Ishikawa (cell line): ENCODE measurements at regions not wholly inside any gene's neighbourhood (a gene's known extent, or its start where the extent isn't known, plus 50 kb on each side); places are given as distances from the start of the nearest gene placed in this dataset.

Experiments
- CEBPB ChIP-seq: IDR thresholded peaks from 2 replicates; pipeline ENCODE4 v1.6.1; 2012
- CREB1 ChIP-seq: IDR thresholded peaks from 2 replicates; pipeline ENCODE4 v1.6.1; 2012; ENCODE audit warnings: low read depth
- EGR1 ChIP-seq: IDR thresholded peaks from 2 replicates; pipeline ENCODE4 v1.6.1; 2012
- EP300 ChIP-seq: IDR thresholded peaks from 2 replicates; pipeline ENCODE4 v1.6.1; 2012; ENCODE audit warnings: borderline replicate concordance
- FOXM1 ChIP-seq: IDR thresholded peaks from 2 replicates; pipeline ENCODE4 v1.6.1; 2012; ENCODE audit warnings: low read depth, borderline replicate concordance
- NFIC ChIP-seq: IDR thresholded peaks from 2 replicates; pipeline ENCODE4 v1.6.1; 2012
- RAD21 ChIP-seq: IDR thresholded peaks from 2 replicates; pipeline ENCODE4 v1.6.1; 2012; ENCODE audit warnings: low read depth
- TAF1 ChIP-seq: IDR thresholded peaks from 2 replicates; pipeline ENCODE4 v1.6.1; 2012; ENCODE audit warnings: low read depth, mild to moderate bottlenecking
- TCF12 ChIP-seq: IDR thresholded peaks from 2 replicates; pipeline ENCODE4 v1.6.1; 2012; ENCODE audit warnings: low read depth
- TEAD4 ChIP-seq: IDR thresholded peaks from 2 replicates; pipeline ENCODE4 v1.6.1; 2012
- YY1 ChIP-seq: IDR thresholded peaks from 2 replicates; pipeline ENCODE4 v1.6.1; 2012; ENCODE audit warnings: low read depth
- ZBTB7A ChIP-seq: IDR thresholded peaks from 2 replicates; pipeline ENCODE4 v1.6.1; 2012; ENCODE audit warnings: low read depth
- TF ChIP-seq, protein P1 (sequence below): IDR thresholded peaks from 2 replicates; pipeline ENCODE4 v1.6.1; 2012; ENCODE audit warnings: low read depth, mild to moderate bottlenecking
- TF ChIP-seq, protein P2 (sequence below): IDR thresholded peaks from 2 replicates; pipeline ENCODE4 v1.6.1; 2012
- TF ChIP-seq, protein P3 (sequence below): IDR thresholded peaks from 2 replicates; pipeline ENCODE4 v1.6.1; 2012

GRCh38 chr7:69399401-69399800 is 198.9 kb upstream of the AUTS2 start:
- no peak for TF ChIP-seq NFIC
- TF ChIP-seq YY1, result no peak
- TF ChIP-seq FOXM1, result no peak
- TF ChIP-seq, protein P1, sequence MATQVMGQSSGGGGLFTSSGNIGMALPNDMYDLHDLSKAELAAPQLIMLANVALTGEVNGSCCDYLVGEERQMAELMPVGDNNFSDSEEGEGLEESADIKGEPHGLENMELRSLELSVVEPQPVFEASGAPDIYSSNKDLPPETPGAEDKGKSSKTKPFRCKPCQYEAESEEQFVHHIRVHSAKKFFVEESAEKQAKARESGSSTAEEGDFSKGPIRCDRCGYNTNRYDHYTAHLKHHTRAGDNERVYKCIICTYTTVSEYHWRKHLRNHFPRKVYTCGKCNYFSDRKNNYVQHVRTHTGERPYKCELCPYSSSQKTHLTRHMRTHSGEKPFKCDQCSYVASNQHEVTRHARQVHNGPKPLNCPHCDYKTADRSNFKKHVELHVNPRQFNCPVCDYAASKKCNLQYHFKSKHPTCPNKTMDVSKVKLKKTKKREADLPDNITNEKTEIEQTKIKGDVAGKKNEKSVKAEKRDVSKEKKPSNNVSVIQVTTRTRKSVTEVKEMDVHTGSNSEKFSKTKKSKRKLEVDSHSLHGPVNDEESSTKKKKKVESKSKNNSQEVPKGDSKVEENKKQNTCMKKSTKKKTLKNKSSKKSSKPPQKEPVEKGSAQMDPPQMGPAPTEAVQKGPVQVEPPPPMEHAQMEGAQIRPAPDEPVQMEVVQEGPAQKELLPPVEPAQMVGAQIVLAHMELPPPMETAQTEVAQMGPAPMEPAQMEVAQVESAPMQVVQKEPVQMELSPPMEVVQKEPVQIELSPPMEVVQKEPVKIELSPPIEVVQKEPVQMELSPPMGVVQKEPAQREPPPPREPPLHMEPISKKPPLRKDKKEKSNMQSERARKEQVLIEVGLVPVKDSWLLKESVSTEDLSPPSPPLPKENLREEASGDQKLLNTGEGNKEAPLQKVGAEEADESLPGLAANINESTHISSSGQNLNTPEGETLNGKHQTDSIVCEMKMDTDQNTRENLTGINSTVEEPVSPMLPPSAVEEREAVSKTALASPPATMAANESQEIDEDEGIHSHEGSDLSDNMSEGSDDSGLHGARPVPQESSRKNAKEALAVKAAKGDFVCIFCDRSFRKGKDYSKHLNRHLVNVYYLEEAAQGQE, result no peak
- TF ChIP-seq, protein P2, sequence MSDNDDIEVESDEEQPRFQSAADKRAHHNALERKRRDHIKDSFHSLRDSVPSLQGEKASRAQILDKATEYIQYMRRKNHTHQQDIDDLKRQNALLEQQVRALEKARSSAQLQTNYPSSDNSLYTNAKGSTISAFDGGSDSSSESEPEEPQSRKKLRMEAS, result no peak
- TF ChIP-seq ZBTB7A, result no peak
- TF ChIP-seq CEBPB, result no peak
- TF ChIP-seq EGR1, result no peak
- no peak for TF ChIP-seq EP300
- TF ChIP-seq RAD21, result no peak
- TF ChIP-seq TAF1, result no peak
- no peak for TF ChIP-seq TCF12
- no peak for TF ChIP-seq CREB1
- TF ChIP-seq TEAD4, result no peak
- TF ChIP-seq, protein P3, sequence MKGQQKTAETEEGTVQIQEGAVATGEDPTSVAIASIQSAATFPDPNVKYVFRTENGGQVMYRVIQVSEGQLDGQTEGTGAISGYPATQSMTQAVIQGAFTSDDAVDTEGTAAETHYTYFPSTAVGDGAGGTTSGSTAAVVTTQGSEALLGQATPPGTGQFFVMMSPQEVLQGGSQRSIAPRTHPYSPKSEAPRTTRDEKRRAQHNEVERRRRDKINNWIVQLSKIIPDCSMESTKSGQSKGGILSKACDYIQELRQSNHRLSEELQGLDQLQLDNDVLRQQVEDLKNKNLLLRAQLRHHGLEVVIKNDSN, result no peak

DNA sequence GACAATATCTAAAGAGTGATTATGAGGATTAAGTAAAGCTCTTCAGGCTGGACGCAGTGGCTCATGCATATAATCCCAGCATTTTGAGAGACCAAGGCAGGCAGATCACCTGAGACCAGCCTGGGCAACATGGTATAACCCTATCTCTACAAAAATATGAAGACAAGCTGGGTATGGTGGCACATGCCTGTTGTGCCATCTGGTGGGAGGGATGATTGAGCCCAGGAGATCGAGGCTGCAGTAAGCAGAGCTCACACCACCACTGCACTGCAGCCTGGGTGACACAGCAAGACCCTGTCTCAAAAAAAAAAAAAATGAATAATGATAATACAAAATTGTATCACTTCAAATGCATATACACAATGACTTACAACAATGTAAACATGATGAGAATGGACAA is 195.6 kb upstream of the AUTS2 start:
- TF ChIP-seq, protein P1, result no peak

- no peak for TF ChIP-seq CEBPB
Measured at GRCh38 chr7:69403169-69403568, 195.1 kb upstream of the AUTS2 start.

- TF ChIP-seq CEBPB, result no peak
- no peak for TF ChIP-seq NFIC
- TF ChIP-seq ZBTB7A, result no peak
- TF ChIP-seq TEAD4, result no peak
- TF ChIP-seq TCF12, result no peak
- TF ChIP-seq EGR1, result no peak
- TF ChIP-seq, protein P2, result no peak
- no peak for TF ChIP-seq RAD21
- TF ChIP-seq FOXM1, result no peak
- no peak for TF ChIP-seq CREB1
- TF ChIP-seq, protein P3, result no peak
- no peak for TF ChIP-seq YY1
- TF ChIP-seq TAF1, result no peak
- TF ChIP-seq, protein P1, result no peak
- TF ChIP-seq EP300, result no peak
Measured at GRCh38 chr7:69411018-69411417, 187.3 kb upstream of the AUTS2 start.

- no peak for TF ChIP-seq TEAD4
- no peak for TF ChIP-seq TCF12
- no peak for TF ChIP-seq FOXM1
- TF ChIP-seq CREB1, result no peak
- no peak for TF ChIP-seq EGR1
Measured at GRCh38 chr7:69411466-69411865, 186.8 kb upstream of the AUTS2 start.
